H9 (cell line): ENCODE measurements at regions not wholly inside any gene's neighbourhood (a gene's known extent, or its start where the extent isn't known, plus 50 kb on each side); places are given as distances from the start of the nearest gene placed in this dataset.

Experiments
- DNase-seq: peaks from one replicate; pipeline ENCODE4 v3.0.0-alpha.2; 2017
- H2AFZ ChIP-seq: one replicate; pipeline ENCODE4 v1.6.1; 2013; ENCODE audit warnings: mild to moderate bottlenecking, low read length, control low read depth, moderate library complexity
- H2AK5ac ChIP-seq: 2 replicates; pipeline ENCODE4 v1.6.1; 2013; ENCODE audit warnings: low read length, control low read depth, mixed read lengths; ENCODE audit not compliant: insufficient read length
- H2BK120ac ChIP-seq: one replicate; pipeline ENCODE4 v1.6.1; 2013; ENCODE audit warnings: low read depth, mild to moderate bottlenecking, low read length, control low read depth, inconsistent platforms; ENCODE audit not compliant: poor library complexity, severe bottlenecking
- H2BK12ac ChIP-seq: 2 replicates; pipeline ENCODE4 v1.6.1; 2013; ENCODE audit warnings: low read length, control low read depth, mixed read lengths, low read depth; ENCODE audit not compliant: insufficient read length
- H2BK15ac ChIP-seq: 2 replicates; pipeline ENCODE4 v1.6.1; 2013; ENCODE audit warnings: low read depth, low read length, control low read depth
- H2BK20ac ChIP-seq: one replicate; pipeline ENCODE4 v1.6.1; 2013; ENCODE audit warnings: low read depth, mild to moderate bottlenecking, low read length, control low read depth, inconsistent platforms; ENCODE audit not compliant: poor library complexity, severe bottlenecking
- H2BK5ac ChIP-seq: 2 replicates; pipeline ENCODE4 v1.6.1; 2013; ENCODE audit warnings: low read length, control low read depth, mixed read lengths; ENCODE audit not compliant: insufficient read length
- H3K14ac ChIP-seq: 2 replicates; pipeline ENCODE4 v1.6.1; 2013; ENCODE audit warnings: low read length, control low read depth; ENCODE audit not compliant: insufficient read depth
- H3K18ac ChIP-seq: 2 replicates; pipeline ENCODE4 v1.6.1; 2013; ENCODE audit warnings: low read depth, mild to moderate bottlenecking, mixed read lengths, low read length, control low read depth; ENCODE audit not compliant: insufficient read length
- H3K23ac ChIP-seq: 2 replicates; pipeline ENCODE4 v1.6.1; 2013; ENCODE audit warnings: low read length, control low read depth, mixed read lengths, low read depth; ENCODE audit not compliant: insufficient read length
- H3K23me2 ChIP-seq: 2 replicates; pipeline ENCODE4 v1.6.1; 2013; ENCODE audit warnings: low read depth, mild to moderate bottlenecking, mixed read lengths, low read length, control low read depth; ENCODE audit not compliant: insufficient read length, poor library complexity, severe bottlenecking
- H3K27ac ChIP-seq: 2 replicates; pipeline ENCODE4 v1.5.1; 2013; ENCODE audit warnings: low read length, control low read depth, mixed read lengths, low read depth; ENCODE audit not compliant: insufficient read length
- H3K27me3 ChIP-seq: 2 replicates; pipeline ENCODE4 v1.6.1; 2013; ENCODE audit warnings: low read length, control low read depth, inconsistent platforms; ENCODE audit not compliant: insufficient read depth
- H3K4ac ChIP-seq: 2 replicates; pipeline ENCODE4 v1.6.1; 2013; ENCODE audit warnings: low read depth, mild to moderate bottlenecking, control low read depth, inconsistent platforms, low read length, moderate library complexity
- H3K4me1 ChIP-seq: 2 replicates; pipeline ENCODE4 v1.6.1; 2013; ENCODE audit warnings: low read length, control low read depth, inconsistent platforms; ENCODE audit not compliant: insufficient read depth
- H3K4me2 ChIP-seq: 2 replicates; pipeline ENCODE4 v1.6.1; 2013; ENCODE audit warnings: low read length, control low read depth, mixed read lengths; ENCODE audit not compliant: insufficient read length, insufficient read depth
- H3K56ac ChIP-seq: 2 replicates; pipeline ENCODE4 v1.6.1; 2013; ENCODE audit warnings: low read depth, mild to moderate bottlenecking, mixed read lengths, low read length, control low read depth; ENCODE audit not compliant: insufficient read length
- H3K79me1 ChIP-seq: 2 replicates; pipeline ENCODE4 v1.6.1; 2013; ENCODE audit warnings: low read depth, mild to moderate bottlenecking, moderate library complexity, low read length, control low read depth, inconsistent platforms; ENCODE audit not compliant: insufficient read depth, poor library complexity, severe bottlenecking
- H3K79me2 ChIP-seq: 2 replicates; pipeline ENCODE4 v1.6.1; 2013; ENCODE audit warnings: low read length, control low read depth, inconsistent platforms; ENCODE audit not compliant: insufficient read depth
- H3K9ac ChIP-seq: 2 replicates; pipeline ENCODE4 v1.6.1; 2013; ENCODE audit warnings: low read length, control low read depth, mixed read lengths; ENCODE audit not compliant: insufficient read length; ENCODE audit errors: extremely low read depth
- H3K9me3 ChIP-seq: one replicate; pipeline ENCODE4 v1.6.1; 2013; ENCODE audit warnings: low read depth, low read length, inconsistent platforms; ENCODE audit not compliant: control insufficient read depth
- H3T11ph ChIP-seq: one replicate; pipeline ENCODE4 v1.6.1; 2013; ENCODE audit warnings: mild to moderate bottlenecking, low read length, control low read depth, inconsistent platforms
- H4K20me1 ChIP-seq: one replicate; pipeline ENCODE4 v1.6.1; 2013; ENCODE audit not compliant: control insufficient read depth, insufficient read length, insufficient read depth
- H4K5ac ChIP-seq: 2 replicates; pipeline ENCODE4 v1.6.1; 2013; ENCODE audit warnings: low read depth, mild to moderate bottlenecking, mixed read lengths, low read length, control low read depth; ENCODE audit not compliant: insufficient read length
- H4K8ac ChIP-seq: replicated peaks from 2 replicates; pipeline ENCODE4 v1.6.1; 2013; ENCODE audit warnings: low read length, control low read depth, mixed read lengths, low read depth; ENCODE audit not compliant: insufficient read length
- H4K91ac ChIP-seq: 2 replicates; pipeline ENCODE4 v1.6.1; 2013; ENCODE audit warnings: low read depth, mild to moderate bottlenecking, moderate library complexity, mixed read lengths, low read length, control low read depth; ENCODE audit not compliant: insufficient read length
- H3K27ac Mint-ChIP-seq, 3 experiments: 2 replicates in 2 of 3; 3 replicates in 1 of 3; pipeline ENCODE4 v1.8.0; 2020 to 2021; ENCODE audit warnings: mixed read lengths in 3 of 3, mild to moderate bottlenecking in 1 of 3, moderate library complexity in 1 of 3
- H3K27me3 Mint-ChIP-seq: 2 replicates; pipeline ENCODE4 v1.8.0; 2021; ENCODE audit warnings: low read depth, mild to moderate bottlenecking, moderate library complexity, mixed read lengths
- H3K36me3 Mint-ChIP-seq, 3 experiments: 2 replicates in 2 of 3; 3 replicates in 1 of 3; pipeline ENCODE4 v1.8.0; 2020 to 2021; ENCODE audit warnings: low read depth in 3 of 3, mixed read lengths in 3 of 3; ENCODE audit not compliant: insufficient read depth in 1 of 3
- H3K4me1 Mint-ChIP-seq, 2 experiments: 2 replicates each; pipeline ENCODE4 v1.8.0; 2020; ENCODE audit warnings: mixed read lengths in 2 of 2
- H3K4me3 Mint-ChIP-seq, 2 experiments: 2 replicates in 1 of 2; 3 replicates in 1 of 2; pipeline ENCODE4 v1.8.0; 2020 to 2021; ENCODE audit warnings: mild to moderate bottlenecking in 2 of 2, mixed read lengths in 2 of 2, moderate library complexity in 1 of 2
- H3K9me3 Mint-ChIP-seq, 2 experiments: 2 replicates in 1 of 2; 3 replicates in 1 of 2; pipeline ENCODE4 v1.8.0; 2020; ENCODE audit warnings: mild to moderate bottlenecking in 2 of 2, mixed read lengths in 2 of 2, moderate library complexity in 1 of 2
- CTCF ChIP-seq: fragments of 200-600 bp; sonication (generic); conservative IDR thresholded peaks from 3 replicates; pipeline ENCODE4 v1.8.0; 2021; ENCODE audit warnings: antibody characterized with exemption, mild to moderate bottlenecking
- WGBS: extraction: QIAGEN DNeasy Blood & Tissue Kit; methylation state at CpG from one replicate; pipeline ENCODE4 v1.1.7; 2013; ENCODE audit warnings: missing lambda C conversion rate, low lambda C conversion rate, mixed read lengths; ENCODE audit not compliant: insufficient read length; ENCODE audit errors: extremely low coverage; 5-methylcytosine and 5-hydroxymethylcytosine counted together

- Histone ChIP-seq H3K14ac (no peak overlapping the region), H3K79me1 (no peaks in the 10 kb centered on the region), H2BK5ac (no peak overlapping the region), H2BK120ac (no peak overlapping the region), H4K91ac (no peak overlapping the region), H4K5ac (no peak overlapping the region), H2AFZ (no peak overlapping the region), H2BK15ac (no peak overlapping the region), H4K8ac (no peak overlapping the region), H2BK12ac (no peak overlapping the region), H3K79me2 (no peaks in the 10 kb centered on the region), H2AK5ac (no peak overlapping the region), H3K4me2 (no peak overlapping the region), H3K27ac (no peak overlapping the region), H3K4ac (no peak overlapping the region), H4K20me1 (no peaks in the 10 kb centered on the region), H3K9ac (no peak overlapping the region), H3T11ph (no peak overlapping the region), H3K9me3 (no peaks in the 10 kb centered on the region), H3K27me3 (no peaks in the 10 kb centered on the region), H3K56ac (no peak overlapping the region), H3K23ac (no peak overlapping the region), H2BK20ac (no peak overlapping the region), H3K18ac (no peak overlapping the region), H3K4me1 (no peaks in the 10 kb centered on the region), H3K23me2 (no peaks in the 10 kb centered on the region)
- H3K4me1 Mint-ChIP-seq = no peaks in the 10 kb centered on the region; a peak in 1 of 4 replicates
- peaks cover 0 to 4% (median 0%) of the 10 kb centered on the region in 3 experiments; a peak in 1 of 7 replicates for H3K36me3 Mint-ChIP-seq
- TF ChIP-seq CTCF = no peak
- WGBS = no CpG with 5 or more reads among the region's 1 CpG
- H3K4me3 Mint-ChIP-seq = no peak overlapping the region
- peaks cover 2 to 6% of the 10 kb centered on the region in 2 experiments; a peak in 1 of 5 replicates for H3K9me3 Mint-ChIP-seq
- H3K27ac Mint-ChIP-seq = no peak overlapping the region
- no peak for DNase-seq
- no peaks in the 10 kb centered on the region for H3K27me3 Mint-ChIP-seq
Observed at GRCh38 chr14:98309591-98309990, 962.4 kb downstream of the BCL11B start.
